Mesendoderm (in vitro differentiated cells): ENCODE measurements at regions not wholly inside any gene's neighbourhood (a gene's known extent, or its start where the extent isn't known, plus 50 kb on each side); places are given as distances from the start of the nearest gene placed in this dataset.
A peak's percentile ranks its signal among the peaks of the same experiment; 100 is the strongest.

Experiments
- DNase-seq: peaks from one replicate; pipeline ENCODE4 v3.0.0; 2013
- H2AK5ac ChIP-seq: 2 replicates; pipeline ENCODE4 v1.6.1; 2013; ENCODE audit warnings: low read length, inconsistent platforms
- H2BK120ac ChIP-seq: 2 replicates; pipeline ENCODE4 v1.6.1; 2013; ENCODE audit warnings: low read depth, mild to moderate bottlenecking, low read length, moderate library complexity, mixed read lengths
- H2BK15ac ChIP-seq: replicated peaks from 2 replicates; pipeline ENCODE4 v1.6.1; 2013; ENCODE audit warnings: low read depth, mild to moderate bottlenecking, moderate library complexity
- H2BK5ac ChIP-seq: 2 replicates; pipeline ENCODE4 v1.6.1; 2013; ENCODE audit warnings: low read length, inconsistent platforms
- H3K18ac ChIP-seq: 2 replicates; pipeline ENCODE4 v1.6.1; 2013; ENCODE audit warnings: mild to moderate bottlenecking, low read length, mixed read lengths
- H3K23ac ChIP-seq: one replicate; pipeline ENCODE4 v1.6.1; 2013; ENCODE audit warnings: low read length
- H3K27ac ChIP-seq: 2 replicates; pipeline ENCODE4 v1.5.1; 2013; ENCODE audit warnings: low read depth, mild to moderate bottlenecking, inconsistent platforms, low read length, moderate library complexity
- H3K27me3 ChIP-seq: 2 replicates; pipeline ENCODE4 v1.6.1; 2013; ENCODE audit warnings: low read length, control low read depth, mild to moderate bottlenecking, inconsistent platforms; ENCODE audit not compliant: insufficient read depth, poor library complexity
- H3K36me3 ChIP-seq: 2 replicates; pipeline ENCODE4 v1.6.1; 2013; ENCODE audit warnings: low read length, inconsistent platforms; ENCODE audit not compliant: control insufficient read depth, insufficient read depth
- H3K4ac ChIP-seq: one replicate; pipeline ENCODE4 v1.6.1; 2013; ENCODE audit warnings: low read depth, mild to moderate bottlenecking, low read length, moderate library complexity
- H3K4me1 ChIP-seq: 2 replicates; pipeline ENCODE4 v1.6.1; 2013; ENCODE audit warnings: low read depth, low read length, inconsistent platforms; ENCODE audit not compliant: control insufficient read depth
- H3K4me2 ChIP-seq: 2 replicates; pipeline ENCODE4 v1.6.1; 2013; ENCODE audit warnings: low read length
- H3K4me3 ChIP-seq: 2 replicates; pipeline ENCODE4 v1.5.1; 2013; ENCODE audit warnings: mild to moderate bottlenecking, low read length
- H3K56ac ChIP-seq: one replicate; pipeline ENCODE4 v1.6.1; 2013; ENCODE audit warnings: low read length
- H3K79me1 ChIP-seq: 2 replicates; pipeline ENCODE4 v1.6.1; 2013; ENCODE audit warnings: low read length, inconsistent platforms
- H3K79me2 ChIP-seq: 2 replicates; pipeline ENCODE4 v1.6.1; 2013; ENCODE audit warnings: mild to moderate bottlenecking, low read length; ENCODE audit not compliant: control insufficient read depth, insufficient read depth
- H3K9ac ChIP-seq: 2 replicates; pipeline ENCODE4 v1.6.1; 2013; ENCODE audit warnings: low read length, inconsistent platforms
- H4K5ac ChIP-seq: one replicate; pipeline ENCODE4 v1.6.1; 2013; ENCODE audit warnings: low read length
- H4K8ac ChIP-seq: one replicate; pipeline ENCODE4 v1.6.1; 2013; ENCODE audit warnings: low read depth, mild to moderate bottlenecking, control low read depth, low read length, moderate library complexity
- WGBS: extraction: QIAGEN DNeasy Blood & Tissue Kit; methylation state at CpG from one replicate; pipeline ENCODE4 v1.1.7; 2013; ENCODE audit warnings: low lambda C conversion rate, missing lambda C conversion rate; ENCODE audit not compliant: insufficient coverage; ENCODE audit errors: extremely low coverage; 5-methylcytosine and 5-hydroxymethylcytosine counted together

GRCh38 chr6:22727710-22728109 is 158.3 kb downstream of the HDGFL1 start:
- Histone ChIP-seq H3K9ac (no peak overlapping the region), H3K56ac (no peak overlapping the region), H3K79me2 (no peaks in the 10 kb centered on the region), H3K23ac (no peak overlapping the region), H3K4me3 (no peak overlapping the region), H2BK15ac (no peak overlapping the region), H4K8ac (no peak overlapping the region), H4K5ac (no peak overlapping the region), H3K27me3 (no peaks in the 10 kb centered on the region), H3K4ac (no peak overlapping the region), H2AK5ac (no peak overlapping the region), H3K18ac (no peak overlapping the region), H3K4me2 (no peak overlapping the region), H3K4me1 (no peaks in the 10 kb centered on the region), H3K36me3 (no peaks in the 10 kb centered on the region), H2BK120ac (no peak overlapping the region), H3K79me1 (no peaks in the 10 kb centered on the region), H2BK5ac (no peak overlapping the region), H3K27ac (no peak overlapping the region)
- DNase-seq, result no peak
- WGBS, result no CpG with 5 or more reads among the region's 6 CpGs

- H2BK120ac ChIP-seq, result no peak overlapping the region
- no CpG with 5 or more reads among the region's 3 CpGs for WGBS
- H2BK15ac ChIP-seq, result no peak overlapping the region
- no peak overlapping the region for H3K4me2 ChIP-seq
- H3K4me3 ChIP-seq, result no peak overlapping the region
- no peak overlapping the region for H3K56ac ChIP-seq
- H3K4me1 ChIP-seq, result no peaks in the 10 kb centered on the region
- DNase-seq, result no peak
- no peak overlapping the region for H3K9ac ChIP-seq
- H3K36me3 ChIP-seq, result no peaks in the 10 kb centered on the region
- no peak overlapping the region for H4K5ac ChIP-seq
- H2BK5ac ChIP-seq, result no peak overlapping the region
- H3K79me1 ChIP-seq, result no peaks in the 10 kb centered on the region
- no peak overlapping the region for H4K8ac ChIP-seq
- no peak overlapping the region for H3K27ac ChIP-seq
- H3K27me3 ChIP-seq, result no peaks in the 10 kb centered on the region
- no peak overlapping the region for H2AK5ac ChIP-seq
- H3K79me2 ChIP-seq, result no peaks in the 10 kb centered on the region
- no peak overlapping the region for H3K4ac ChIP-seq
- no peak overlapping the region for H3K23ac ChIP-seq
- no peak overlapping the region for H3K18ac ChIP-seq
Observed at GRCh38 chr6:22732176-22732970, 163.0 kb downstream of the HDGFL1 start.

GRCh38 chr6:22736740-22737139 is 167.4 kb downstream of the HDGFL1 start:
- no CpG with 5 or more reads among the region's 3 CpGs for WGBS
- Histone ChIP-seq H3K27me3 (no peaks in the 10 kb centered on the region), H3K4ac (no peak overlapping the region), H2BK120ac (no peak overlapping the region), H3K23ac (no peak overlapping the region), H3K9ac (no peak overlapping the region), H3K4me2 (no peak overlapping the region), H3K79me1 (no peaks in the 10 kb centered on the region), H3K27ac (no peak overlapping the region), H2AK5ac (no peak overlapping the region), H3K36me3 (no peaks in the 10 kb centered on the region), H3K18ac (no peak overlapping the region), H3K4me1 (no peaks in the 10 kb centered on the region), H4K8ac (no peak overlapping the region), H3K79me2 (no peaks in the 10 kb centered on the region), H3K56ac (no peak overlapping the region), H4K5ac (no peak overlapping the region), H2BK5ac (no peak overlapping the region), H3K4me3 (no peak overlapping the region), H2BK15ac (no peak overlapping the region)
- no peak for DNase-seq

- H3K4me3 ChIP-seq, result no peak overlapping the region
- H3K79me2 ChIP-seq, result no peaks in the 10 kb centered on the region
- no peak overlapping the region for H4K5ac ChIP-seq
- no CpG with 5 or more reads among the region's 5 CpGs for WGBS
- H3K4me1 ChIP-seq, result no peaks in the 10 kb centered on the region
- no peak overlapping the region for H2BK120ac ChIP-seq
- no peak overlapping the region for H2AK5ac ChIP-seq
- no peak overlapping the region for H3K9ac ChIP-seq
- no peak overlapping the region for H3K27ac ChIP-seq
- H3K27me3 ChIP-seq, result no peaks in the 10 kb centered on the region
- H3K4ac ChIP-seq, result no peak overlapping the region
- no peak overlapping the region for H3K18ac ChIP-seq
- H3K4me2 ChIP-seq, result no peak overlapping the region
- no peak overlapping the region for H2BK15ac ChIP-seq
- no peak overlapping the region for H3K23ac ChIP-seq
- H3K56ac ChIP-seq, result no peak overlapping the region
- no peak overlapping the region for H4K8ac ChIP-seq
- no peaks in the 10 kb centered on the region for H3K79me1 ChIP-seq
- no peaks in the 10 kb centered on the region for H3K36me3 ChIP-seq
- H2BK5ac ChIP-seq, result no peak overlapping the region
- DNase-seq, result peak; percentile 84
Observed at GRCh38 chr6:22737331-22737730, 168.0 kb downstream of the HDGFL1 start.

DNA sequence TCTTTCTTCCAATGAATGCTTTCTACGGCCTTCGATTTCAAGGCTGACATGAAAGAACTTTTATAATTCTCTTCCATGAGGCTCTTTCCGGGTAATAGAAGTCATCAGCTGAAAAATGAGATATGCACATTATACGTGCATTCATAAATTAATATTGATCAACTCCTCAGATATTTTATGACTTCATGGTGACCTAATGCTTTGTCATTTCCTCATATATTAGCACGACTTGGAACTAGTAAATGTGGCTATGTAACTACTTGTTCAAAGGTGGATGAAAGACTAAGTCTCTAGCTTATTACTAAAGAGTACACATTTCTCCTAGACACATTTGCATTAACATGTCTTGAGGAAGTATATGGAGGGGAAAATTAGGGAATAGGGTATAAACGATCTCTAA is 168.8 kb downstream of the HDGFL1 start:
- no peaks in the 10 kb centered on the region for H3K36me3 ChIP-seq
- no peak overlapping the region for H2BK5ac ChIP-seq
- no peak overlapping the region for H3K56ac ChIP-seq
- H3K27ac ChIP-seq, result no peak overlapping the region
- H4K8ac ChIP-seq, result no peak overlapping the region
- H3K9ac ChIP-seq, result no peak overlapping the region
- no peak overlapping the region for H3K4me2 ChIP-seq
- no peaks in the 10 kb centered on the region for H3K79me2 ChIP-seq
- H3K4me3 ChIP-seq, result no peak overlapping the region
- H3K18ac ChIP-seq, result no peak overlapping the region
- no peak overlapping the region for H2AK5ac ChIP-seq
- WGBS, result no CpG with 5 or more reads among the region's 6 CpGs
- no peaks in the 10 kb centered on the region for H3K4me1 ChIP-seq
- H3K23ac ChIP-seq, result no peak overlapping the region
- no peak overlapping the region for H2BK120ac ChIP-seq
- no peaks in the 10 kb centered on the region for H3K27me3 ChIP-seq
- no peak for DNase-seq
- no peaks in the 10 kb centered on the region for H3K79me1 ChIP-seq
- no peak overlapping the region for H2BK15ac ChIP-seq
- no peak overlapping the region for H3K4ac ChIP-seq
- H4K5ac ChIP-seq, result no peak overlapping the region

- no peak overlapping the region for H4K5ac ChIP-seq
- no peak overlapping the region for H3K27ac ChIP-seq
- H3K4me3 ChIP-seq, result no peak overlapping the region
- H3K4ac ChIP-seq, result no peak overlapping the region
- no peaks in the 10 kb centered on the region for H3K36me3 ChIP-seq
- no peak overlapping the region for H3K23ac ChIP-seq
- H3K56ac ChIP-seq, result no peak overlapping the region
- no peak overlapping the region for H3K4me2 ChIP-seq
- H3K79me1 ChIP-seq, result no peaks in the 10 kb centered on the region
- H3K27me3 ChIP-seq, result no peaks in the 10 kb centered on the region
- H4K8ac ChIP-seq, result no peak overlapping the region
- no peak overlapping the region for H2BK15ac ChIP-seq
- no CpG with 5 or more reads among the region's 1 CpG for WGBS
- no peaks in the 10 kb centered on the region for H3K4me1 ChIP-seq
- H2AK5ac ChIP-seq, result no peak overlapping the region
- DNase-seq, result no peak
- no peak overlapping the region for H2BK5ac ChIP-seq
- H3K79me2 ChIP-seq, result no peaks in the 10 kb centered on the region
- H3K9ac ChIP-seq, result no peak overlapping the region
- no peak overlapping the region for H3K18ac ChIP-seq
- no peak overlapping the region for H2BK120ac ChIP-seq
Observed at GRCh38 chr6:22747571-22747970, 178.2 kb downstream of the HDGFL1 start.
